ENCODE measurements at regions not wholly inside any gene's neighbourhood (a gene's known extent, or its start where the extent isn't known, plus 50 kb on each side); places are given as distances from the start of the nearest gene placed in this dataset.
"Not testable (repeated sequence)": the region's sequence is repeated elsewhere in the genome, so short reads cannot be mapped to it uniquely, and the experiment has no call there.

DNA sequence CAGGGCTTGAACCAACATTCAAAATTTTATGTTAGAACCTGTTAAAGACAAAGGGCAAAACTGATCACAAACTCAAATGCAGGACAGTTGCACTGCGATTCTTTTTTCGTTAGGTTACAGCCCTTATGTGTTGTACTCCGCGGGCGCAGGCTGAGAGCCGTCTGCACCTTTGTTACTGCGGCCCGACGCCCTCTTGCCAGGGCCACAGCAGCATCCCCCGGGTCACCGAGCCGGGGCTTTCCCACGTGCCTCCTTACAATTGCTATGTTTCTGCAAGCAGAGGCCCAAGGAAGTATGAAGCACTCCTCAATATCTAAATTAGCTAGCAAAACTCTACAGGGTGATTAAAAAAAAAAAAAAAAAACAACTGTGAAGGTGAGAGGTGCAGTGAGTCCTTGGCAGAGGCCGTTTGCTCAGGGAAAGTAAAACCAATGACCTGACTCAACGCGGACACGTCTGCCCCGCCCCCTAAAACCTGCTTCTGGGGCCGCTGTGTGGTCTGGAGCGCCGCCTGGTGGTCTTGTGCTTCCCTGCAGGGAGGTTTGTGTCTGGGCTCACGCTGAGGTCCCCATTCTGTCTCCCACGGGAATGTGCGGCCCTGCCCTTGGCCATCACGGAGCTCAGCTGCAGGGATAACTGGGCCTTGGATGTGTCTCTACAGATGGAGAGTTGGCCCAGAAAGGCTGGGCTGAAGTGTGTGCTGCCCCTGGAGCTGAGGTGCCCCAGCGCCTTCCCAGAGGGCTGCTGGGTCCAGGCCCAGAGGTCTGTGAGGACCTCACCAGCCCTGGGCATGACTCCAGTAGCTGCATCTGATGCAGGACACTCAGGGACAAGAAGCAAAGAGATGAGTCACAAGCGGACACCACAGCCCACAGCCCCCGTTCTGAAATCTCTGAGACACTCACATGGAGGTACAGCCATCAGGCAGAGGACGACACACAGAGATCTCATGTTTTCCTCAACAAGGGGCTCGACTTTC lies 418.5 kb downstream of the TMEM121 start:
- no peak for DNase-seq

DNA sequence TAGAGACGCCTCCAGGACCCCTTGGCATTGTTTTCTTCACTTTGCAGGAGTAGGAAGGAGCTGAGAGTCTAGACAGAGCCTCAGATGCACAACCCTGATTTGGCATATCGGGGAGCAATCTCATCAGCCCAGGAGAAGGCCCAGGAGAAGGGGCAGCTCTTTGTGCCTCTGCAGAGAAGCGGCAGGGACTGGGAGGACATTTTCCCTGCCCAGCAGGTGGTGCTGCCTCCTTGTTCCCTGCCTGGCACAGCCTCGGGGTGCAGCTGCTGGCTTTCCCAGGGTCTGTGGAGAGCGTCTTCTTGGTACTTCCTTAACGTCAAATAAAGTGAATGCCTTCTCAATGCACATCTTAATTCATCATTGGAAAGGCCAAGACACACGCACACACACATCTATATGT lies 419.5 kb downstream of the TMEM121 start:
- no peak for DNase-seq

DNA sequence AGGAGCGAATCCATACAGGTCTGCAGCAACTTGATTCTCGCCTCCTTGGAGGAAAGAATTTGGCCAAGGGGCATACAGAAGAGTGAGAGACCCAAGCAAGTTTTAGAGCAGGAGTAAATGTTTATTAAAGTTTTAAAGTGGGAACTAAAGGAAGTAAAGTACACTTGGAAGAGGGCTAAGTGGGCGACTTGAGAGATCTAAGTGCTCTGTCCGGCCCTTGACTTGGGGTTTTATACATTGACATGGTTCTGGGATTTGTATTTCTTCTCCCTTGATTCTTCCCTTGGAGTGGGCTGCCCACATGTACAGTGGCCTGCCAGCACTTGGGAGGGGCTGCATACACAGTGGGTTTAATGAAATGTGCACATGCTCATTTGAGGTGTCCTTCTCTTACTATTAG lies 421.2 kb downstream of the TMEM121 start:
- DNase-seq: no peak

DNA sequence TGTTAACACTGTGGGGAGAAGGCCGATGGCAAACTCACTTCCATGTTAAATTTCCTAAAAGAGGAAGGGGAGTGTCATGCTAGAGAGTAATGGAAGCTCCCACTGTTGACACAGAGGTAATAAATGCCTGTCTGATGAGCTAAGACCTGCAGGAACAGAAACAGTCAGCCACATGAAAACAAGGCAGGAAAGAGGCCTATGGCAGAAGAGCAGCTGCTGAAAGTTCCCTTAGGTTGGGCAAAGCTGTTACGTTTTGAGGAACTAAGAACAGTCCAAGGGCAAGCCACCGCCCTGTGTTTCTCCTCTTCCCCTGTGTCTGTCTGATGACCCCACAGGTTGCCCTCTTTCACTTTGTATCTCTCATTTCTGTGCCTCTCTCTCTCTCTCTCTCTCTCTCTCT lies 422.6 kb downstream of the TMEM121 start:
- DNase-seq: not testable (repeated sequence)

DNA sequence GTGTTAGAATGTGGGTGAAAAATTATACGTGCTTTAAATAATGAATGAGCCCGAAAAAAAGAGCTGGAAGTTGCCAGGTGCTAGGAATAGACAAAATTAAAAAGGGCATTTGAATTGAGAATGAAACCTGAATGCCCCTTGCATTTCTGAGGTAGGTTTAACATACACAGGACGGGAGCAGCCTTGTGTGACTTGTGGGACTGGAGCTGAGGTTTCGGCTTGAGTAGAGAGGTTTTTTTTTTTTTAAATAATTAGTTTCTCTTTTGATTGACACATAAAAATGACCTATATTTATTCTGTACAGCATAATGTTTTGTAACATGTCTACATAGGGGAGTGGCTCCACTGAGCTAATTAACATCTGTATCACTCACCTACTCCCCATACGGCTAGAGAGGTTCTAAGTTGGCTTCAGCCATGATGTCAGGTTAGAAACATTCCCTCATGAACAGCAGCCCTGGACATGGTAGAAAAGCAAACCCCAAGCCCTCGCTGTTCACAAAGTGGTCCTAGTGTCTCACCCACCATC lies 424.0 kb downstream of the TMEM121 start:
- not testable (repeated sequence) for DNase-seq

DNA sequence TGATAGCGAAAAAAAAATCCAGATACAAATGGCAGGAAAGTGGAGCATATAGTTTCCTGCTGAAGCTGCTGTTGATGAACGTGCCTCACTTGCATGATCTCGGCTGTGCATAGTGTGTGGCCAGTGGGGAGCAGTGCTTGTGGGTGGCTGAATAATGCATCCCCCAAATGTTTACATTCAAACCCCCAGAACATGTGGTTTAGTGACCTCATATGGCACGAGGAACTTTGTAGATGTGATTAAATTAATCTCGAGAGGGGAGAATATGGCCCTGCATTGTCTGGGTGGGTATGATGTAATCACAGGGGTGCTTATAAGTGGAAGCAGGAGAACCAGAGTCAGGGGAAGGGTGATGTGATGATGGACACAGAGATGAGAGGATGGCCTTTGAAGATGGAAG lies 425.0 kb downstream of the TMEM121 start:
- no peak for DNase-seq

DNA sequence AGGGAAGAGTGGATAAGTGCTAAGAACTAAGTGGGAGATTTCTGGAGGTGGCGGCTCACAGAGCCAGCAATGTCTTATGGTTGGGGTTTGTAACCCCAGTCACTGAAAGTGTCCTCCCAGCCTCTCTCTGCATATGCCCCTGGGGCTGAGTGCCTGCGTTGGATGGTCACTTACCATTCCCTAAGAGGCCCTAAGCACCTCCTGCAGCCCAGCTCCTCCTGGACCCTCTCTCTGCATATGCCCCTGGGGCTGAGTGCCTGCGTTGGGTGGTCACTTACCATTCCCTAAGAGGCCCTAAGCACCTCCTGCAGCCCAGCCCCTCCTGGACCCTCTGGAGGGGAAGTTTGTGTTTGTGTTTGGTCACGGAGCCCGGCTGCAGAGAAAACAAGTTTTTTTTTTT lies 425.8 kb downstream of the TMEM121 start:
- no peak for DNase-seq

DNA sequence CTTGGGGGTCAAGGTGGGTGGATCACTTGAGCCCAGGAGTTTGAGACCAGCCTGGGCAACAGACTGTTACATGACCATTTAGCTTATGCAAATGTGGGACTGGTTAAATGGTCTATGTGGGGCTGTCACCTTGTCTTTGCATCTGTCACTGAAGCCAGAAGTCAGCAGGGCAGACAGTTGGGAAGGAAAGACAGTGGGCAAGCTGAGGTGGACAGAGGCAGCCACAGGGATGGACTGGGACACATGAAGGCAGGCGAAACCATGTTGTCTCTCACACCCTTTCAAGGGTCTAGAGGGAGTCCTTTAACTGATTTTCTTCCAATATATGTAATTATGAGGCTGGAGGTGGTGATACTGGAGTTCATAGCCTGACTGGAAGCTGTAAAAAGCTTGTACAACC lies 426.4 kb downstream of the TMEM121 start:
- no peak for DNase-seq

DNA sequence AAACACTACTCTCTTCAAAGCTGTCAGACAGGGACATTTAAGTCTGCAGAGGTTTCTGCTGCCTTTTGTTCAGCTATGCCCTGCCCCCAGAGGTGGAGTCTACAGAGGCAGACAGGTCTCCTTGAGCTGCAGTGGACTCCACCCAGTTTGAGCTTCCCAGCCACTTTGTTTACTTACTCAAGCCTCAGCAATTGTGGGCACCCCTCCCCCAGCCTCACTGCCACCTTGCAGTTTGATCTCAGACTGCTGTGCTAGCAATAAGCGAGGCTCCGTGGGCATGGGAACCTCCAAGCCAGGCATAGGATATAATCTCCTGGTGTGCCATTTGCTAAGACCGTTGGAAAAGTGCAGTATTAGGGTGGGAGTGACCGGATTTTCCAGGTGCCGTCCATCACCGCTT lies 435.2 kb downstream of the TMEM121 start:
- DNase-seq: not testable (repeated sequence)

DNA sequence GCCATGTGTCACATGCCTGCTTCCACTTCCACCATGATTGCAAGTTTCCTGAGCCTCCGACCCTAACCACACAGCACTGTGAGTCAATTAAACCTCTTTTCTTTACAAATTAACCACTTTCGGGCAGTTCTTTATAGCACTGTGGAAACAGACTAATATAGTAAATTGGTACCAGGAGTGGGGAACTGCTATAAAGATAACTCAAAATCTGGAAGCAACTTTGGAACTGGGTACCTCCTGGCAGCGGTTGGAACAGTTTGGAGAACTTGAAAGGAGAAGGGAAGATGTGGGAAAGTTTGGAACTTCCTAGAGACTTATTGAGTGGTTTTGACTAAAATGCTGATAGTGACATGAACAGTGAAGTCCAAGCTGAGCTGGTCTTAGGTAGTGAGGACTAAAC lies 436.1 kb downstream of the TMEM121 start:
- no peak for DNase-seq

DNA sequence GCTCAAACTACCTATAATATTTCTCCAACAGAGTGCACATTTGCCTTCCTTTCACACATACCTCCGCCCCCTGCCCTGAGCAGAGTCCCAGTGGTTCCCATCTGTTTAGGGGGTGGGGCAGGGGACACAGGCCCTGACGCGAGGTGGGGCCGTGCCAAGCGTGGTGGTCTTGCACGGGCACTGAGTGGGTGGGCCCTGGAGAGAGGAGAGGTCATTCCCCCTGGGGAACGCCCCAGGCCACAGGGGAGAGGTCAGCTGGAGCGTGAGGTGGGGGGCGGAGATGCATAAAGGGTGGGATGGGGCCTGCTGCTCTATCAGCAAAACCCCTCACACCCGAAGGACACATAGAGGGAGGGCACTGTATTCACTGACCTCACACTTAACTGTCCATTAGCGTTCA lies 441.9 kb downstream of the TMEM121 start:
- no peak for DNase-seq

DNA sequence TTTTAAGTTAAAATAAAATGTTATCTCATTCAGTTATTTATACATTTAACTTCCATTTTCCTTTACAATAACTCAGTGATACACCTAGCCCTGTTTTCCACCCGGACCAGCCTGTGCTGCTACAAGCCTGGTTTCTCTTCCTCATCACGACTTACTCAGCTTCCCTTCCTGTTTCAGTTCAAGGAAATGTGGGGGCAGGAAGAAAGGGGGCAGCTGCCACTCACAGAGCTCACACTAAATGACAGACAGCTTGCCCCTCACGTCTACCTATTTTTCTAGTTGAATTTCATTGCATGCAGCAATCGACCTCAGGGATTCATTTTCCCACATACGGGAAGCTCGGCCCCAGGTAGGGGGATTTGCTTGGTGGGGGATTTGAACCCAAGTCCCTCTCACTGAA lies 442.6 kb downstream of the TMEM121 start:
- DNase-seq: not testable (repeated sequence)

DNA sequence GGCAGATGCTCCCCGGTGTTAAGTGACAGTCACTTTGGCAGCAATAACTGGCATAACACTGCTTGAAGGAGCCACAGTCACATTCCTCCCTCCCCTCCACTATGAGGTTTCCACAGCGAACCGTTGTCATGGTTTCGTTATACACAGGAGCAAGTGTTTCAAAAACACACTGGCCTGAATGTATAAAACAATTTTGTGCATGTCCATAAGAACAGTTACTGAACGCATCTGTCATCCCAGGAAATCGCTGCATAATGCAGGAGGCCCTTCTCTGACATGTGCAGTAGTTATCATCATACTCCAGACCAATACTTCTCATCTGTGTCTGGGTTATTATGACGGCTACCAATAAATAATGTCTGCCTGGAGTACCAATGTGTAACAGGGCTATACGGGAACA lies 444.4 kb downstream of the TMEM121 start:
- DNase-seq: not testable (repeated sequence)

DNA sequence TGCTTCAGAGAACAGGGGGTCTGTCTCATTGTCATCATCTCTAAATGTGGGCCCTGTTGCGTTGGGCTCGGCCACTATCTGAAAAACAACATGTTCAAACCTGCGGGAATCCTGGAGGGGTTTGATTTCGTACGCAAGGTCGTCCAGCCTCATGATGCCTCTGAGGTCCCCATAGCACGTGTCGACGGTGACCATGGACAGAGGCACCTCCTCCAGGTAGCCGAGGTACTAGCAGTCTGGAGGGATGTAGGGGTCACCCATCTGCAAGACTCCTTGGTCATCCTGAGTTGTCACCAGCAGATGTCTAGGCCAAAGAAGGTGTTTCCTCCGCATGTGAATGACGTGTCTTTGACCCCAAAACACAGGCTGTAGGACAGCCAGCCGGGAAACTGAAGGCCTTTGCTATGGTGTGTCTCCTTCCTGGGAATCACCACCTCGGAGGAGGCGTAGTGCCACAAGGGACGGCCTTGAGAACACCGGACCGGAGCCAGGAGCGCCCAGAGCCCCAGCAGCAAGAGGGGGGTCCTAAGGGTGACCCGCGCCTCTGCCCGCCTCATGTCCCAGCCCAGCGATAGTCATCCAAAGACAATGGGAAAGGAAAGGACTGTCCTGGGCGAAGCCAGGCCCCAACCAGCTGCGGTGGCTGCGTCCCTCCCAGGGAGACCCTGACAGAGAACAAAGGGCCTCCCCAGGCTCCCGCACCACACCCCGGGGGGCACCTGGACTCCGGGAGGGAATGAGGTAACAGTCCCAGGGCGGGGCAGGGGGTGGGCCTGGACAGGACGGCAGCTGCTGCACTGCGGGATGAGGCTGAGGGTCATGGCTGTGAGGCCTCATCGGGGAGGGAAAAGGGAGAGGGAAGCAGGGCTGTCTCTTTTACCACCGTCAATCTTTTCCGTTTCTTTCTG lies 445.5 kb downstream of the TMEM121 start:
- no peak for DNase-seq

DNA sequence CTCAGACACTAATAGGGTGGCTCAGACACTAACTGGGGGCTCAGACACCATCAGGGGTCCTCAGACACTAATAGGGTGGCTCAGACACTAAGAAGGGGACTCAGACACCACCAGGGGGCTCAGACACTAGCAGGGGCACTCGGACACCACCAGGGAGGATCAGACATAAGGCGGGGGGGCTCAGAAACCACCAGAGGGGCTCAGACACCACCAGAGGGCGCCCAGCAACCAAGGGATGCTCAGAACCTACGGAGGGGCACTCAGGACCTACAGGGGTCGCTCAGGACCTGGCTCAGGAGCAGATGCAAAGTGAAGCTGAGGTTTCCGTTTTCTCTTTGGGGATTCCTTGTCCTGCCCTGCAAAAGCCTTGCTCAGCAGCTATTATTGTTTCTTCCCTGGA lies 448.5 kb downstream of the TMEM121 start:
- DNase-seq: no peak

DNA sequence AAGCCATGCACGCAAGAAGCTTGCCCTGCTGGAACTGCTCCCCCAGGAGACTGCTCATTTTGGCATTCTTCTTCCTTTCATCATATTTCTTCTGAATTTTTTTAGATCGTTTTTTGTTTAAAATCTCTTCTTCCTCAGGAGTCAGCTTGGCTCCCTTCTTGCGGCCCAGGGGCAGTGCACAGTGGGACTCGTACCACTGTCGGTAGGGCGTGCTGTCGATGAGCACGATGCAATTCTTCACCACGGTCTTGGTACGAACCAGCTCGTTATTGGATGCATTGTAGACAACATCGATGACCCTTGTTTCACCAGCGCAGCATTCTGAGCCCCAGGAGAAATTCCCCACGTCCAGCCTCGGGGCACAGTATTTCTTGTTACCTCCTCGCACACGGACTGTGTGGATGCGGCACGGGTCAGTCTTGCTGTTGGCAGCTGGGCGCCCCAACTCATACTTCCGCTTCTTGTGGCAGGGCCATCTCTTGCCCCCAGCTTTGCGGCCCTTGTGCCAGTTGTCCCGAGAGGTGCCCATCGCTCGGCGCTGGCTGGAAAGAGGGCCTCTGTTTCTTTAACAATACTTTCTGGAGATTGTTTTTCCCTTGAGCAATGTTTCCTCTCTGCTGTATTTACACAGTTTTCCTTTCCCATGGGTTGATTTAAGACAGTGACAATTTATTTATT lies 452.4 kb downstream of the TMEM121 start:
- DNase-seq: no peak

DNA sequence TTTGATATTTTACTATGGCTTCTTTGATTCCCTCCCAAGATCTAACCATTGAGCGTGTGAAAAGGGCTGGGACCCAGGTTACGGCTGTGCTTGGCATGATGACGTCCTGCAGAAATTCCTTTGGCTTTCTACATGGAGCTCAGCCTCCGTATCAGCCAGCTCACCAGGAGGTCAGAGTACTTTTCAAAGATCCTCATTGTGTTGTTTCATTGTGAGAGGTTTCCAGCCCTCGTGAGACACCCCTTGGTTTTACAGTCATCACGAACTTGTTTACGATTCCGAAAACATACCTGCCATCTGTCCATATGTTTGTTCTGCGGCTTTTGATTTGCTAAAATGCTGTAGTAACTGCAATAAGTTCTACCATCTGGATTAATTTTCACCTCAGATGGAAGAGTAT lies 453.1 kb downstream of the TMEM121 start:
- no peak for DNase-seq

DNA sequence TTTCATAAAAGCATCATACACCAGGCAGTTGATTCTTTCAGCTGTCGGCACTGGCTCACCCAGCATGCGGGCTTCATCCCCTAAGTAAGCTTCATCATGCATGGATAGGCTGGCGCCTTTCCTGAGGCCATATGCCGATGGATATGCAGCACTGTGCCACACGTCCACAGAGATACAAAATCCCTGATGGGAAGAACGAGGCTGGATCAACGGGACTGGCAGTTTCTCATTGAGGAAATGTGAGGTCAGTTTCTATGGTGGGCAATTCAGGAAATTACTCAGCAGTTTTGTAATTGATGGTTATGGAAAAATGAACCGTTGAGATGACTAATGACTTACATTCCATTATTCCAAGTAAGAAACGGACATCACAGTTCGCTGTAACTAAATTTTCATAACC lies 453.8 kb downstream of the TMEM121 start:
- no peak for DNase-seq

DNA sequence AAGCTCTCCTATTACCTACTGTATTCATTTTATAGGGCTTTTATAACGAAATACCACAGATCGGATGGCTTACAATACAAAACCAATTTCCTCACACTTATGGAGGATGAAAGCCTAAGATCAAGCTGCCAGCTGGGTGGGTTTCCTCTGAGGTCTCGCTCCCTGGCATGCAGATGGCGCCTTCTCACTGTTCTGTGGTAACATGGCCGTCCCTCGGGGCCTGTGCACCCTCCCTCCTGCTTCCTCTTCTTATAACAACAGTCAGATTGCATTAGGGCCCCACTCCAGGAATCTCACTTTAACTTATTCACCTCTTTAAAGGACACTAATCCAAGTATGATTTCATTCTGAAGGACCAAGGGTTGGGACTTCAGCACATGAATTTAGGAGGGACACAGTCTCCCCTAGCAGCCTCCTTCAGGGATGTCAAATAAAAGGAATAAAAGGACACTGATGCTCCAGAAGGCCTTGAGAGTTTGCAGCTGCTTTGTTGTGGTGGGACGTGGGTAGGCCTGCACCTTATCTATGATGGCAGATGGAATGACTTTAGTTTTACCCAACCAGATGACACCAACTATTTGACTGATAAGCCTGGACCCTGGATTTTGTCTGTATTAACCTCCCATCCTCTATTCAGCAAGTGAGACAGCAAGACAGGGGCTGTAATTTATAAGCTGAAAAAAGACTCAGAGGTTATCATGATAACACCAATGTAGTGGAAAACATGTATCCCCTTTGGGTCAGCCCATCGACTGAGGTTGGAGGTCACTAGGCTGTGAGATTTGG lies 455.3 kb downstream of the TMEM121 start:
- DNase-seq: not testable (repeated sequence)

DNA sequence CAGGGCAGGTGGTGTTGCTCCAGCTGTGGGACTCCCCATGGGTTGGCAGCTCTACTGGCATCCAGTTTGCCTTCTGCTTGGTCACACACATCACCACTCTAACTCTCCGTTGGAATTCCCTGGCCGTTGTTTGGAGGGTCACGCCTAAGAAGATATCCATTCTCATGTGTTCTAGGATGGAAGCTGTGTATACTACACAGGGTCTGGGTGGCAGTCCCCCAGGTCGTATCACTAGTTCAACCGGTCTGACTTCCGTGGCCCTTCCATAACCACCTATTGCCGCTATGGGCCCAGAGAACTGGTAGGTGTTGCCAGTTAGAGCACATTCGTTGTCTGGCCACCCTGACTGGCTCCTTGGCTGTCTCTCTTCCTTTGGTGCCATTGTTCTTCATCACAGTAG lies 456.3 kb downstream of the TMEM121 start:
- DNase-seq: no peak

DNA sequence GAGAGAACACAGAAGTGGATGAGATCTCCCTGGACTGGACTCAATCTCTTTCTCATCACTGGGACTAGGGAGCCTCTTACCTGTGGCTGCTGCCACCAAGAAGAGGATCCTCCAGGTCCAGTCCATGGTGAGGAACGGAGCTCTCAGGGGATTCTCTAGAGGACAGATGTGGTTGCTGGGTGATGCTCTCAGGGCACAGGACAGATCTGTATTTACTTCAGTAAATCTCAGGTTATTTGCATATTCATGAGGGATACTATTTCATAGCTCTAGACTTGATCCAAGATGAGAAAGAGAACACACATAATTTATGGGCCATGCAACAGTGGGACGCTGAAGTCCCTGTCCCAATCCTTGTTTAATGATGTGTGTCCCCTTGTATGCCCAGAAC lies 460.5 kb downstream of the TMEM121 start:
- no peak for DNase-seq

DNA sequence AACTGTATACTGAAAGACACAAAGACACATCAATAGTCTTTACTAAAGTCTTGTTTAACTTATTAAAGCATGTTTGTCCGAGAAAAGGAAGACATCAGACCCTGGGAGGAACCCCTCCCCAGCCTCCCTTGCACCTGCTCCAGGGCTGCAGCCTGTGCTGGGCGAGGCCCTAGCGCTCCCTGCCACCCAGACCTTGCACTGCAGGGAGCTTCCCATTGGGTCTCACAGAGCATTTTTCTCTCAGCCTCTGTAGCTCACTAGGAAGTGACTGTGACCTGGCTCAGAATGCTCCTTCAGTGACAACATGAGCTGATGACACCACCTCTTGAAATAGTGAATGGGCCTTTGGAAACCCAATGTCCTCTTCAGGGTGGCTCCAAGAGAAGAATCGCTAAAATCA lies 461.2 kb downstream of the TMEM121 start:
- no peak for DNase-seq

Data from right hindlimb (tissue), 1 donor.